Mesodermal cell (in vitro differentiated cells): ENCODE measurements at regions not wholly inside any gene's neighbourhood (a gene's known extent, or its start where the extent isn't known, plus 50 kb on each side); places are given as distances from the start of the nearest gene placed in this dataset.

Experiments used
- H3K27ac ChIP-seq: 2 replicates; pipeline ENCODE4 v1.7.0; 2013; ENCODE audit warnings: mild to moderate bottlenecking, low read depth, low read length, moderate library complexity; ENCODE audit not compliant: severe bottlenecking
- H3K36me3 ChIP-seq: 2 replicates; pipeline ENCODE4 v1.7.1; 2013; ENCODE audit warnings: mild to moderate bottlenecking, low read length, moderate library complexity; ENCODE audit not compliant: control insufficient read depth, insufficient read depth
- H3K4me1 ChIP-seq: one replicate; pipeline ENCODE4 v1.7.1; 2013; ENCODE audit warnings: mild to moderate bottlenecking, low read length; ENCODE audit not compliant: insufficient read depth, control insufficient read depth, poor library complexity, severe bottlenecking
- H3K4me3 ChIP-seq: 2 replicates; pipeline ENCODE4 v1.7.0; 2013; ENCODE audit warnings: low read length, control low read depth, mild to moderate bottlenecking; ENCODE audit not compliant: insufficient read depth, poor library complexity, severe bottlenecking; ENCODE audit errors: extremely low read depth
- H3K9me3 ChIP-seq: 2 replicates; pipeline ENCODE4 v1.7.1; 2013; ENCODE audit warnings: mild to moderate bottlenecking, low read length, moderate library complexity; ENCODE audit not compliant: control insufficient read depth
- WGBS, 2 experiments: methylation state at CpG; one replicate each; pipeline ENCODE4 v1.1.5; 2013; ENCODE audit warnings: missing lambda C conversion rate in 2 of 2; ENCODE audit not compliant: insufficient coverage in 2 of 2; 5-methylcytosine and 5-hydroxymethylcytosine counted together

DNA sequence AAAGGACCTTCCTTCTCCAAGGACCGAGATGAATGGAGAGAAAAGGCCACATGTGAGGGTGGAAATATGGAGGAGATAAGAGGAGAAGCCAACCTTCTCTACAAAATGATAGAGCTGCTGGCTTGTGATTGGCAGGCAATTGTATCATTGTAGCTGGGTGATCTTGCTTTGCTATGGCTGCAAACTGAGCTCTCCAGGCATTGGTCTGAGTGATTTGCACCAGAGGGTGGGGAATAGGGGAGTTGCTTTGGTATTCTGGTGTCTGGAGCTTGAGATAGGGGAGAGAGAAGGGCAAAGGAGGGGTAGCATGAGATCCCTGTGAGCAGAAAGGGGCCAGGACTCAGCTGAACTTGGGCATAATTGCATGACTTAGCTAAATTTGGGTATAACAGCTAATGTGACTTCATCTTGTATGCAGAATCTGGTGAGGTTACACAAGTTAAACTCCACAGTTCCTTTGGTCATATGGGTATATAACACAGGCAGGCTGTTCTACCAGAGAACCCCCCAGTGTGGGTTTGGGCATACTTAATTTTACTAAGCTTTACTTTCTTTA lies 72.0 kb downstream of the FOS start:
- Histone ChIP-seq H3K9me3 (no peaks in the 10 kb centered on the region), H3K27ac (no peak overlapping the region)
- 57 to 100% methylated on average over 1 of the region's 1 CpG for WGBS, 2 experiments

DNA sequence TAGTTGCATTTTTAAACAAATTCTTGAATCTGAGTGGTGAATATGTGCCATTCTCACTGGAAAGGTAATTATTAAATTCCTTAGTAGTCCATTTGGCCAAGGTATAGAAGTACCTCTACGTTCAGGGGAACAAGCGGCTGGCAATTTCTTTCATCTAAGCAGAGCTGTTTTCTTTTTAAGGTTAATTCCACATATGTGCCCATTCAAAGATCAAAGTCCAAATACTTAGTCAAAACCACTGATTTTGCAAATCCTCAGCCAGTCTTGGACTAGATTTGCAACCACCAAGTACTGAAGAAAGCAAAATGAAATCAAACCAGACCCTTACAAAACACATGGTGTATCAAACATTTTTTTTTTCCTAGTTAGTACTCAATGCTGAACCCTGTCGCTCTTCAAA lies 68.7 kb upstream of the JDP2 start:
- Histone ChIP-seq H3K4me1 (no peaks in the 10 kb centered on the region), H3K27ac (no peak overlapping the region), H3K9me3 (no peaks in the 10 kb centered on the region), H3K36me3 (no peaks in the 10 kb centered on the region), H3K4me3 (no peak overlapping the region)
- 94 to 100% methylated on average over 2 of the region's 3 CpGs for WGBS, 2 experiments

More for the DNA sequence above, 72.0 kb downstream of the FOS start:
- Histone ChIP-seq H3K36me3 (no peaks in the 10 kb centered on the region), H3K4me3 (no peak overlapping the region), H3K4me1 (no peaks in the 10 kb centered on the region)

DNA sequence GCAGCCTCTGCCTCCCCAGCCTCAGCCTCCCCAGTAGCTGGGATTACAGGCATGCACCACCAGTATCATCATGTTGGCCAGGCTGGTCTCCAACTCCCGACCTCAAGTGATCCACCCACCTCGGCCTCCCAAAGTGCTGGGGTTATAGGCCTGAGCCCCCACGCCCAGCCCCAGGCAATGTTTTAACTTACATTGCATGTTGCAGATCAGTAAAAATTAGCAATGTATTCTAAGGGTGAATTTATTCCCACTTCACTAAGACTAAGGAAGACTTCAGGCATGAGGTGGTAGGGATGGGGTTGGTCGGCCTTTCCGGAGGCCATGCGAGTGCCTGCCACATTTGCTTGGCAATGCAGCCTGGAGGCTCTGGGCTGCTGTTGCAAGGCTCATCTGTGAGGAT lies 66.8 kb upstream of the JDP2 start:
- H3K9me3 ChIP-seq: no peaks in the 10 kb centered on the region
- 85 to 96% methylated on average over 2 to 4 of the region's 6 CpGs for WGBS, 2 experiments
- H3K27ac ChIP-seq: no peak overlapping the region
- no peaks in the 10 kb centered on the region for H3K4me1 ChIP-seq
- no peak overlapping the region for H3K4me3 ChIP-seq
- no peaks in the 10 kb centered on the region for H3K36me3 ChIP-seq

DNA sequence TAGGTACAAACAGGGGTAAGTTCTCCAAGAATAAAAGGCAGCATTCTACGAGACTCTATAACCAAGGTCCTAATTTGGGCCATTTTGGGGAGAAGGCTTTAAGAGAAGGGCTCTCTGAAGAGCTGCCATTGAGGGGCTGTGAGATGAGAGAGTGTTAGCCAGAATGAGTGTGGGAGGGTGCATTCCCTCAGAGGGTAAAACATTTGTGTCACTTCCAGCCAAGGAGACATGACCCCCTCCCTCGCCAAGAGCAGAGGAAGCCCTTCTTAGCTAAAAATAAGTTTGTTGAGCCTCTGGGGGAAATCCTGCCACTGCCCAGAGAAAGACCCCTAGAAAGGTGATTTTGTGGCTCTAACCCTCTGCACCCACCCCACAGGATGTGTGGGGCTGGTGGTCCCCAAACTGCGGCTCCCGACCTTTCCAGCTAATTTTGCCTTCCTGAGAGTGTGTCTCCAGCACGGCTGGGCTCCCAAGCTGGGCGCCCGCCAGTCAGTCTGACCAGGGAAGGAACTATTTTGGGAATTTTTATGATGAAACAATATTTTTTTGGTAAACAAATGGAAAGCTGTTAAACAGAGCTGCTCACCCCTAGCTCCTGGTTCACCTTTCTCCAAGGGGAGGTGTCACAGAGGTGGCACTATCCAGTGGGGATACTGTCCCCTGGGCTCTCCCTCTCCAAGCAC lies 65.9 kb upstream of the JDP2 start:
- Histone ChIP-seq H3K9me3 (no peaks in the 10 kb centered on the region), H3K27ac (no peak overlapping the region)
- WGBS, 2 experiments: 91 to 100% methylated on average over 3 to 7 of the region's 7 CpGs

DNA sequence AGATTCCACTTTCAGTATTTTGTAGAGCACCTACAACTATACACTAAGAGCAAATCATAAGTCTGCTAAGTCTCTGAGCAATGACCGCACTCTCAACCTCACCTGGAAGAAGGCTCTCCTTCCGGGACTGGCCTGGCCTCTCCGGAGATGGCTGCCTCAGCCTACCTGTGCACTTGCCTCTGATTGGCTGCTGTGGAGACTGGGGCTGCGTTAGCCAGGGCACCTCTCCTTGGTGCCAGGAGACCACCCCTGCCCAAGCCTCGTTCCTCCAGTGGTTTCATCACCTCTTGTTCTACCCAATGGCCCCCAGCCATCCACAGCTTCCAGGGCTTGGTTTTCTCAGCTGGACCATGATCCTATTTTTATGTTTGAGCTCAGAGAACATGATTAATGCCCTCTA lies 64.7 kb upstream of the JDP2 start:
- Histone ChIP-seq H3K27ac (no peak overlapping the region), H3K4me3 (no peak overlapping the region), H3K9me3 (no peaks in the 10 kb centered on the region), H3K4me1 (no peaks in the 10 kb centered on the region), H3K36me3 (no peaks in the 10 kb centered on the region)
- 91 to 98% methylated on average over 5 of the region's 5 CpGs for WGBS, 2 experiments

More for the DNA sequence above, 65.9 kb upstream of the JDP2 start:
- no peaks in the 10 kb centered on the region for H3K36me3 ChIP-seq
- H3K4me3 ChIP-seq: no peak overlapping the region
- no peaks in the 10 kb centered on the region for H3K4me1 ChIP-seq

DNA sequence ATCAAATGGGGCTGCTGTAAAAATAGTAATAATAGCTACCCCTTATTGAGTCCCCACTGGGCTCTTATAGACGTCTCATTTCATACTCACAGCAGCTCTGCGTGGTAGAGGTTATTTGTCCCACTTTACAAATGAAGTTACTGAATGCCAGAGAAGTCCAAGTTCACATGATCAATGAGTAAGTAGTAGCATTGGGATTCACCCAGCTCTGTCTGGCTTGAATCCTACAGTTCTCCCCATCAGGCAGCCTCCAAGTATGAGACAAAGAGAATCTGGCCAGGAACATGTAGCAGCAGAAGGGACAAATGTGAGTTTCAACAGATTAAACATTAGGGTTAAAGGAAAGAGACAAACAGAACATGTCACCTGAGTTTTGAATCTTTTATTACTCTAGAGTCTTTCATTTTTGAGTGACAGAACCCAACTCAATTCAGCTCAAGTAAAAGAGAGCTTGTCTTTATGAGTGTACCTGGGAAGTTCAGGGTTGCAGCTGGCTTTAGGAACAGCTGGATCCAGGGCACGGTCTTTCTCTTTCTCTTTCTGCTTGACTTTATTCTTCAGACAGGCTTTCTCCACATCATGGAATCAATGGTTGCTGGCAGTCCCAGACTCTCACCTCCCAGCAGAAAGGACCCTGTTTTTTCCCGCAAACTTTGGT lies 64.1 kb upstream of the JDP2 start:
- Histone ChIP-seq H3K4me3 (no peak overlapping the region), H3K27ac (no peak overlapping the region), H3K36me3 (no peaks in the 10 kb centered on the region), H3K9me3 (no peaks in the 10 kb centered on the region), H3K4me1 (no peaks in the 10 kb centered on the region)
- WGBS, 2 experiments: 86 to 90% methylated on average over 1 of the region's 4 CpGs

DNA sequence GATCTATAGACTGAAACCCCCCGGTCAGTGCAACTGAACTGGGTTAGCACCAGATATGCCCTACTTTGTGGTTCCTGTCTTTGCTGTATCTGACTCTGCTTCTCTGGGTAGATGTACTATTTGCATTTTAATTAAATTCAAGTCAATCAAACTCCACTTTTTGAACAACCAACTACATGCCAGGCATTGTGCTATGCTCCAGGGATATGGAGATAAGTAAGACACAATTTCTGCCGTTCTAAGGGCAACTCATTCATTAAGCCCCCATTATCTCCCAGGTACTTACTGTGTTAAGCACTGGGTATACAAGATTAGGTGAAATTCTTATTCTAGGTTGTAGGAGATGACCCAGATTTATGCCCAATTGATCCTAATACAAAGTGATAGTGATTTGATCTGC lies 62.7 kb upstream of the JDP2 start:
- Histone ChIP-seq H3K4me3 (no peak overlapping the region), H3K4me1 (no peaks in the 10 kb centered on the region), H3K27ac (no peak overlapping the region), H3K36me3 (no peaks in the 10 kb centered on the region), H3K9me3 (no peaks in the 10 kb centered on the region)
- WGBS, 2 experiments: 93 to 100% methylated on average over 1 to 2 of the region's 2 CpGs

DNA sequence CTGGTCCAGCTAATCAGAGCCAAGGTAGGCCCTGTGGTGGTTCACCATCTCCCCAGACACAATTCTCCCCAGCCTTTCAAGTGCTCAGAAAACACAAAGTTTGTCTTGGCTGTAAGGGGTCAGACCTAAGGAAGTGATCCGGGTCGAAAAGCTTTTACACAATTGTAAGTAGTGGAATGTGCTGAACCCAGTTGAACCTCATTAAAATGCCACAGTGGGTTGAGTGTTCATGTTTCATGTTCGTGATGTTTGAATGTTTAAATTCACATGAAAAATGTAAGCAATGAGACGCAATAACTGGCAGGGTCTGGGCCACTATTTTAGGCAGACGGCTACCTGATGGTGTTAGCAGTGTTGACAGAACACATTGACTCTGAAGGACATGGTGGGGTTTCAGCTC lies 60.9 kb upstream of the JDP2 start:
- no peak overlapping the region for H3K27ac ChIP-seq
- H3K9me3 ChIP-seq: no peaks in the 10 kb centered on the region
- 94 to 95% methylated on average over 5 of the region's 5 CpGs for WGBS, 2 experiments
- H3K4me1 ChIP-seq: no peaks in the 10 kb centered on the region
- H3K36me3 ChIP-seq: no peaks in the 10 kb centered on the region
- H3K4me3 ChIP-seq: no peak overlapping the region

DNA sequence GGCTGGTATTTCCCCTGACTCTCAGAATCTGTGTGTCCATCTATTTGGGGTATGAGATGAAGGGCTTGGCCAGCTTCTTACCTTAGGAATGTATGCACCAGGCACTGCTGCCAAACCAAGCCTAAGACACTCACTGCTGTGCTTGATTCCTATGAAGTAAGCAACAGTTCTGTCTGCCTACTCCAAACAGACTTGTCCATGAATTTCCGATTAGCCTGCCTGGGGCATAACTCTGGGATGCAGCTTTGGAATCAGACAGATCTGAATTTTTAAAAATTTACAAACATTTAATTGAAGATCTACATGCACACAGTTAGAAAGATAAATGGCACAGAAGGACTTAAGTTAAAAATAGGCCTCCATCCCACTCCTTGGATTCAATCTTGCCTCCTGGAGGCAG lies 59.5 kb upstream of the JDP2 start:
- Histone ChIP-seq H3K4me1 (no peaks in the 10 kb centered on the region), H3K4me3 (no peak overlapping the region), H3K36me3 (no peaks in the 10 kb centered on the region), H3K9me3 (no peaks in the 10 kb centered on the region), H3K27ac (no peak overlapping the region)
- WGBS, 2 experiments: 100% methylated on average over 1 of the region's 1 CpG

DNA sequence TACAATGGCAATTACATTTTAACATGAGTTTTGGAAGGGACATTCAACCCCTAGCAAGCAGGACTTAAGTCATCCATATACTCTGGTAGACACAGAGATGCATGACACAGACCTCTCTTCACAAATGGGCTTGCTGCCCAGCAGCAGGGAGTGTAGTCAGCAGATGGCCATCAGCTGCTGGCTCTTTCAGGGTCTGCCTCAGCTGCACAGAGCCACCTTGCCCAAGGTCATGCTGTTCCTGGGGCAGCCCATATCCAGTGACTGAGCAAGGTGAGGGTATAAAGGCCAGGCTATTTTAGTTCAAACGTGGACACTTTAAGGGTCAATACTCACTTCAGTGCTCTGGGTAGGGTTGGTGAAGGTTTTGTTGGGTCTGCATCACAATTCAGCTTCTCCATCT lies 58.3 kb upstream of the JDP2 start:
- WGBS, 2 experiments: no CpG with 5 or more reads among the region's 1 CpG
- H3K36me3 ChIP-seq: no peaks in the 10 kb centered on the region
- no peak overlapping the region for H3K27ac ChIP-seq
- no peak overlapping the region for H3K4me3 ChIP-seq
- no peaks in the 10 kb centered on the region for H3K9me3 ChIP-seq
- no peaks in the 10 kb centered on the region for H3K4me1 ChIP-seq
